MM.1S (cell line): ENCODE measurements at regions not wholly inside any gene's neighbourhood (a gene's known extent, or its start where the extent isn't known, plus 50 kb on each side); places are given as distances from the start of the nearest gene placed in this dataset.

Experiments
- EZH2 ChIP-seq: fragments of 300-600 bp; sonication (generic); optimal IDR thresholded peaks from 2 replicates; pipeline ENCODE3; 2017; ENCODE audit warnings: low read depth, mild to moderate bottlenecking, antibody characterized with exemption, low read length, mixed read lengths
- TF ChIP-seq, protein P1 (sequence below): fragments of 300-600 bp; sonication (generic); IDR thresholded peaks from 2 replicates; pipeline ENCODE4 v1.5.1; 2016; ENCODE audit warnings: antibody characterized with exemption, low read length, mixed read lengths

DNA sequence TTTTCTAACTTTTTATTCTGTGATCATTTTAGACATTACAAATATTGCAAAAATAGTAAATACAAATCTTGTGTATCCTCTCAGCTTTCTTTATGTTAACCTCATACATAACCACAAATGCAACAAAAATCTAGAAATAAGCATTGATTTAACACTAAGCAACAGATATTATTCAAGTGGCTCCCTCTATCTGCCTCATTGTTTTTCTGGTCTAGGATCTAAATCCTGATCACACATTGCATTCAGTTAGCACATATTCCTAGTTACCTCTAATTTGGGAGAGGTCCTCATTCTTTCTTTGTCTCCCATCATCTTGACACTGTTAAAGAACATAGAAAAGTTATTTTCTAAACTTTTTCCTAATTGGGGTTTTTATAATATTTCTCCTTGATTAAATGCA is 1126.0 kb downstream of the ROBO2 start:
- no peak for TF ChIP-seq EZH2
- TF ChIP-seq, protein P1, sequence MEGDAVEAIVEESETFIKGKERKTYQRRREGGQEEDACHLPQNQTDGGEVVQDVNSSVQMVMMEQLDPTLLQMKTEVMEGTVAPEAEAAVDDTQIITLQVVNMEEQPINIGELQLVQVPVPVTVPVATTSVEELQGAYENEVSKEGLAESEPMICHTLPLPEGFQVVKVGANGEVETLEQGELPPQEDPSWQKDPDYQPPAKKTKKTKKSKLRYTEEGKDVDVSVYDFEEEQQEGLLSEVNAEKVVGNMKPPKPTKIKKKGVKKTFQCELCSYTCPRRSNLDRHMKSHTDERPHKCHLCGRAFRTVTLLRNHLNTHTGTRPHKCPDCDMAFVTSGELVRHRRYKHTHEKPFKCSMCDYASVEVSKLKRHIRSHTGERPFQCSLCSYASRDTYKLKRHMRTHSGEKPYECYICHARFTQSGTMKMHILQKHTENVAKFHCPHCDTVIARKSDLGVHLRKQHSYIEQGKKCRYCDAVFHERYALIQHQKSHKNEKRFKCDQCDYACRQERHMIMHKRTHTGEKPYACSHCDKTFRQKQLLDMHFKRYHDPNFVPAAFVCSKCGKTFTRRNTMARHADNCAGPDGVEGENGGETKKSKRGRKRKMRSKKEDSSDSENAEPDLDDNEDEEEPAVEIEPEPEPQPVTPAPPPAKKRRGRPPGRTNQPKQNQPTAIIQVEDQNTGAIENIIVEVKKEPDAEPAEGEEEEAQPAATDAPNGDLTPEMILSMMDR, result no peak
